ENCODE measurements at regions not wholly inside any gene's neighbourhood (a gene's known extent, or its start where the extent isn't known, plus 50 kb on each side); places are given as distances from the start of the nearest gene placed in this dataset.

GRCh38 chr5:173498286-173498685 lies 118.2 kb downstream of the BOD1 start:
- Mint-ChIP-seq H3K36me3 (no peaks in the 10 kb centered on the region), H3K4me3 (no peak overlapping the region), H3K27ac (no peak overlapping the region), H3K27me3 (peaks cover 3% of the 10 kb centered on the region), H3K9me3 (no peaks in the 10 kb centered on the region), H3K4me1 (ENCODE audit: unreplicated experiment) (peaks cover 8% of the 10 kb centered on the region)
- TF ChIP-seq CTCF (conservative IDR thresholded peaks at IDR 0.05), result no peak
- no peak for DNase-seq (ENCODE audit: extremely low spot score, unreplicated experiment)

- Mint-ChIP-seq H3K9me3 (no peaks in the 10 kb centered on the region), H3K27ac (no peak overlapping the region), H3K4me1 (ENCODE audit: unreplicated experiment) (peaks cover 8% of the 10 kb centered on the region), H3K27me3 (peaks cover 6% of the 10 kb centered on the region), H3K36me3 (no peaks in the 10 kb centered on the region), H3K4me3 (no peak overlapping the region)
- no peak for TF ChIP-seq CTCF (conservative IDR thresholded peaks at IDR 0.05)
- DNase-seq (ENCODE audit: extremely low spot score, unreplicated experiment), result no peak
These were observed 118.8 kb downstream of the BOD1 start for GRCh38 chr5:173497685-173498084.

DNA sequence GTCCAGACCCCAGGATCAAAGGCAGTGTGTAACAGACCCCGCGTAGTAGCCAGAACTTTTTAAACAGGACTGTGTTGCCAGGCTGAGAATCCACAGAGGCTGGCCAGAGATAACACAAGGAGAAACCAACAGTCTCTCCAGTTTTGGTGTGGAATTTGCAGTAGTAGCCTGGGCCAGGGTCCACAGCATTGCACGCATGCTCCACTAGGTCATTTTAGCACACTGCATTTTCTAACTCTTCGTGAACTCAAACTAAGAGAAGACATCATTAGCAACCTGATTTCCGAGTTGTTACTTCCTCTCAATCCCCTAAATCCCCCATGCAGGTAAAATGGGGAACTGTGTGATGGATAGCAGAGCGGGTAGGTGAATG lies 119.6 kb downstream of the BOD1 start:
- Mint-ChIP-seq H3K9me3 (no peaks in the 10 kb centered on the region), H3K27ac (no peak overlapping the region), H3K4me3 (no peak overlapping the region), H3K4me1 (ENCODE audit: unreplicated experiment) (peaks cover 8% of the 10 kb centered on the region), H3K27me3 (peaks cover 9% of the 10 kb centered on the region), H3K36me3 (no peaks in the 10 kb centered on the region)
- TF ChIP-seq CTCF (conservative IDR thresholded peaks at IDR 0.05), result no peak
- DNase-seq (ENCODE audit: extremely low spot score, unreplicated experiment), result no peak

DNA sequence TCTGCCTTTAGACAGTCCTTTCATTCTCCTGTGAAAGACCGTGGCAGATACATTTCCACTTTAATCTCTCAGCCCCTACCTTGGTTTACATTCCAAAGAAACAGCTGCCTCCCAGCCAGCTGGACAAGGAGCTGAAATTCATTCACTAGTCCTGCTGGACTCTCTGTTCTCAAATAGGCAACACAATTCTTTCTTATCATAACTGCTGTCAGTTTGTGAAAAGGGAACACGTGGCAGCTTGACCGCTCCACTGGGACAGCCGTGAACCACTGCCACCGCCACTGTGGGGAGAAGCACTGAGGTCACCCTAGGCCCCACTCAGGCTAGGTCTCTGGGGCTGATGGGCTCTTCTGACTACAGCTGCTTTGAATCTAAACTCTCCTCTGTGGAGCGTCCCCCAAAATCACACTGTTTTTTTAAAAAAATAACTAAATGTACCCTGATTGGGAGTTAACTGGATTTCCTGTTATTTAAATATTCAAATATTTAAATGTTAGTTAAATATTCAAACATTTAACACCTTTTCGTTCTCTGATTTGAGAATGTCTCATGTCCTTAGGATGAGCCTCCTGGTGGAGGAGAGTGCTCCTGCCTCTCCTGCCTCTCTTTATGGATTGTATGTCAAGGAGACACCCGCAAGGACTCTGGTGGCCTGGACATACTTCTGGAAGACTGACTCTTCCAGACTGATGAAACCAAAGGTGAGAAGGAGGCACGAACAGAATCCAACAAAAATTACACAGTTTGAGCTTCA lies 120.1 kb downstream of the BOD1 start:
- Mint-ChIP-seq H3K4me1 (ENCODE audit: unreplicated experiment) (peaks cover 8% of the 10 kb centered on the region), H3K9me3 (no peaks in the 10 kb centered on the region), H3K27me3 (peaks cover 9% of the 10 kb centered on the region), H3K4me3 (no peak overlapping the region), H3K27ac (no peak overlapping the region), H3K36me3 (no peaks in the 10 kb centered on the region)
- peak; percentile 32 for DNase-seq (ENCODE audit: extremely low spot score, unreplicated experiment)
- peak; percentile 30 for TF ChIP-seq CTCF (conservative IDR thresholded peaks at IDR 0.05)

- H3K27me3 Mint-ChIP-seq, result peaks cover 15% of the 10 kb centered on the region
- no peak for TF ChIP-seq CTCF (conservative IDR thresholded peaks at IDR 0.05)
- no peak overlapping the region for H3K27ac Mint-ChIP-seq
- peaks cover 8% of the 10 kb centered on the region for H3K4me1 Mint-ChIP-seq (ENCODE audit: unreplicated experiment)
- H3K4me3 Mint-ChIP-seq, result no peak overlapping the region
- no peaks in the 10 kb centered on the region for H3K36me3 Mint-ChIP-seq
- no peaks in the 10 kb centered on the region for H3K9me3 Mint-ChIP-seq
- no peak for DNase-seq (ENCODE audit: extremely low spot score, unreplicated experiment)
These were observed 121.1 kb downstream of the BOD1 start for GRCh38 chr5:173495225-173495904.

Measured in type B pancreatic cell (in vitro differentiated cells).